ACHN (cell line): ENCODE measurements at regions not wholly inside any gene's neighbourhood (a gene's known extent, or its start where the extent isn't known, plus 50 kb on each side); places are given as distances from the start of the nearest gene placed in this dataset.
"Not testable (repeated sequence)": the region's sequence is repeated elsewhere in the genome, so short reads cannot be mapped to it uniquely, and the experiment has no call there.

Experiments
- DNase-seq: peaks from one replicate; pipeline ENCODE4 v3.0.0-alpha.2; 2015
- in situ Hi-C: cut with HindIII; loops from 2 replicates; pipeline ENCODE4 v1.10.0; 2017; ENCODE audit warnings: low sequenced_read_pairs, low pct_ligation_motif_present, low pct_unique_long_range_greater_than_20kb

- DNase-seq, result no peak
- in situ Hi-C loops, result no loop called here
Observed at GRCh38 chr13:86066611-86067365, 267.6 kb upstream of the SLITRK6 start.

GRCh38 chr13:86052141-86052540 lies 252.9 kb upstream of the SLITRK6 start:
- DNase-seq, result peak; percentile 54
- in situ Hi-C loops, result no loop called here

GRCh38 chr13:86051134-86052103 lies 252.2 kb upstream of the SLITRK6 start:
- peak; percentile 17 for DNase-seq
- in situ Hi-C loops, result no loop called here

GRCh38 chr13:86038490-86038889 lies 239.3 kb upstream of the SLITRK6 start:
- no peak for DNase-seq
- in situ Hi-C loops, result no loop called here

GRCh38 chr13:86020351-86021002 lies 221.3 kb upstream of the SLITRK6 start:
- in situ Hi-C loops, result no loop called here
- DNase-seq, result peak; percentile 78

GRCh38 chr13:86006317-86006716 lies 207.1 kb upstream of the SLITRK6 start:
- in situ Hi-C loops, result no loop called here

GRCh38 chr13:86003029-86003428 lies 203.8 kb upstream of the SLITRK6 start:
- no peak for DNase-seq

More at GRCh38 chr13:86006317-86006716, 207.1 kb upstream of the SLITRK6 start:
- DNase-seq, result no peak

DNA sequence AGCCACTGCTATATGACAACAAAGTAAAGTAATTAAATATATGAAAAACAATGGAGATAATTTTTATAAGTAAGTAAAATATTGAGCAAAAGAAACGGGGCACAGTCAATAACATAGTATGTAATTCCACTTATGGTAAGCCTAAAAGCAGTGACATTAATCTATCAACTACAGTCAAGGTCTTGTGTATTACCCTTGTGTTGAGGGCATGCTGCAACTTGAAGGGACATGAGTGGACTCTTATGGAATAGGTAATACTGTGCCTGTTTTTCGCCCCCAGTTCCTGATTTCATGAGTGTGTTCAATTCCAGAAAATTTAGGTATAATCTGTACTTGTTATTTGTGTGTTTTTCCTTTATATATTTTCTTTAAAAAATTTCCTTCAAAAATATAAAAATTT lies 201.3 kb upstream of the SLITRK6 start:
- in situ Hi-C loops, result no loop called here
- DNase-seq, result no peak

More at GRCh38 chr13:86003029-86003428, 203.8 kb upstream of the SLITRK6 start:
- in situ Hi-C loops, result no loop called here

GRCh38 chr13:85997587-85997986 lies 198.4 kb upstream of the SLITRK6 start:
- DNase-seq, result no peak
- in situ Hi-C loops, result no loop called here

- in situ Hi-C loops, result no loop called here
- DNase-seq, result no peak
Observed at GRCh38 chr13:85995788-85996418, 196.7 kb upstream of the SLITRK6 start.

DNA sequence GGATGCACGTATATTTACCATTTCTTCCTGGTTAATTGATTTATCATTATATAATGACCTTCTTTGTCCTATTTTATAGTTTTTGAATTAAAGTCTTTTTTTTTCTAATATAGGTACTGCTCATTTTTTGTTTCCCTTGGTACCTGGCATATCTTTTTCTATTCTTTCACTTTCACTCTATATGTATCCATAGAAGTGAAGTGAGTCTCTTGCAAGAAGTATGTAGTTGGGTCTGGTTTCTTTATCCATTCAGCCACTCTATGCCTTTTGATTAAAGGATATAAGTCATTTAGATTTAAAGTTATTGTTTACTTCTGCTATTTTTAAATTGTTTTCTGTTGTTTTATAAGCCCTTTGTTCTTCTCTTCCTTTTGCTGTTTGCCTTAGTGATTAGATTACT lies 194.3 kb upstream of the SLITRK6 start:
- in situ Hi-C loops, result no loop called here
- DNase-seq, result peak; percentile 6

GRCh38 chr13:85990397-85990796 lies 191.2 kb upstream of the SLITRK6 start:
- in situ Hi-C loops, result no loop called here

DNA sequence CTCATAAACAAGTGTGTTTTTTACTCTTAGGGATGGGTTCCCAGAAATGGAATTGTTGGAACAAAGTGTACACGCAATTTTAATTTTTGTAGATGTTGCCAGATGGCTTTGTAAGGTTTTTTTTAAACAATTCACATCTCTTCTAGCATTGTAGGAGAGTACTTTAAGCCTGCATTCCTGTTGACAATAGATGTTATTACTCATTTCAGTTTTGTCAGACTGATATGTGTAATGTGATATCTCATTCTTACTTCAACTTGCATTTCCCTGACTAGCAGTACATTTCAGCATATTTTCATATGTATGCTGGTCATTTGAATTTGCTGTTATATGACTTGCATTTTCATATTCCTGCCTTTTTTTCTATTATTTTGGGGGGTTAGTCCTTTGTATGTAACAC lies 186.6 kb upstream of the SLITRK6 start:
- DNase-seq, result no peak
- in situ Hi-C loops, result no loop called here

More at GRCh38 chr13:85990397-85990796, 191.2 kb upstream of the SLITRK6 start:
- DNase-seq, result no peak

- in situ Hi-C loops, result no loop called here
- DNase-seq, result no peak
Observed at GRCh38 chr13:85982102-85982501, 182.9 kb upstream of the SLITRK6 start.

DNA sequence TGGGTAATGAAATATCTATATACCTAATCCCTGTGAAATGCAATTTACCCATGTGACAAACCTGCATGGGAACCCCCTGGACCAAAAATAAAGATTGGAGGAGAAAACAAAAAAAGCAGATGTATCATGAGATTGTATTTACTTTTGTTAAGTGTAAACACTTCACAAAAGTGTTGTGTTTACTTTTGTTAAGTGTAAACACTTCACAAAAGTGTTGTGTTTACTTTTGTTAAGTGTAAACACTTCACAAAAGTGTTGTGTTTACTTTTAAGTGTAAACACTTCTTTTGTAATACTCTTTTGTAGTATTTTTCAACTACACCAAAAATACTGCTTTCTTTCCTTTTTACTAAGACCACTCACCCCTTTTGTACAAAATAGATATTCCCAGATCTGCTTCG lies 181.2 kb upstream of the SLITRK6 start:
- DNase-seq, in situ Hi-C loops: not testable (repeated sequence)

GRCh38 chr13:85976242-85976641 lies 177.0 kb upstream of the SLITRK6 start:
- in situ Hi-C loops, result no loop called here

GRCh38 chr13:85974608-85975366 lies 175.6 kb upstream of the SLITRK6 start:
- in situ Hi-C loops, result no loop called here
- DNase-seq, result peak; percentile 30

More at GRCh38 chr13:85976242-85976641, 177.0 kb upstream of the SLITRK6 start:
- no peak for DNase-seq

GRCh38 chr13:85970727-85971126 lies 171.5 kb upstream of the SLITRK6 start:
- peak; percentile 38 for DNase-seq
- in situ Hi-C loops, result no loop called here
